HEK293 (cell line): ENCODE measurements at regions not wholly inside any gene's neighbourhood (a gene's known extent, or its start where the extent isn't known, plus 50 kb on each side); places are given as distances from the start of the nearest gene placed in this dataset.

ENCODE experiments used
- CTCF ChIA-PET: fragments of 350-600 bp; formaldehyde crosslinking; extraction: SDS; loops from one replicate; lab custom pipeline; 2021; ENCODE audit warnings: antibody characterized with exemption; lab: Yijun Ruan, JAX
- POLR2A ChIA-PET: fragments of 300-600 bp; formaldehyde crosslinking; extraction: SDS; loops from one replicate; lab custom pipeline; 2020; ENCODE audit warnings: antibody characterized with exemption, inconsistent platforms; lab: Yijun Ruan, JAX
- H3K27ac ChIP-seq: fragments of 200-500 bp; sonication (Bioruptor generic); 2 replicates; pipeline ENCODE4 v1.5.1; 2014; ENCODE audit warnings: low read depth, low read length, control low read depth, inconsistent platforms; ENCODE audit errors: extremely low read depth
- H3K36me3 ChIP-seq, 2 experiments: fragments of 200-500 bp in 1 of 2; sonication (Bioruptor generic) in 1 of 2; 1 replicate in 1 of 2; 2 replicates in 1 of 2; pipeline ENCODE4 v1.5.1; 2014 to 2017; ENCODE audit warnings: inconsistent platforms in 2 of 2, low read length in 2 of 2; ENCODE audit not compliant: control insufficient read depth in 2 of 2, insufficient read depth in 1 of 2
- H3K4me1 ChIP-seq: fragments of 200-500 bp; sonication (Bioruptor generic); 2 replicates; pipeline ENCODE4 v1.5.1; 2014; ENCODE audit warnings: mild to moderate bottlenecking, low read length, inconsistent platforms; ENCODE audit not compliant: control insufficient read depth, insufficient read depth
- H3K4me3 ChIP-seq: 2 replicates; pipeline ENCODE4 v1.5.1; 2011; ENCODE audit warnings: low read depth, mild to moderate bottlenecking, control low read depth, low read length, moderate library complexity
- H3K9me3 ChIP-seq: fragments of 200-500 bp; sonication (Bioruptor generic); 2 replicates; pipeline ENCODE4 v1.5.1; 2014; ENCODE audit warnings: low read depth, low read length, inconsistent platforms; ENCODE audit not compliant: control insufficient read depth, insufficient read depth
- ATF2 ChIP-seq: fragments of 450-650 bp; formaldehyde crosslinking; IDR thresholded peaks from 2 replicates; pipeline ENCODE4 v1.5.1; 2016; ENCODE audit warnings: missing biosample characterization, missing genetic modification characterization, low read depth
- GLIS2 ChIP-seq: fragments of 450-650 bp; formaldehyde crosslinking; IDR thresholded peaks from 2 replicates; pipeline ENCODE4 v1.5.1; 2016; ENCODE audit warnings: missing biosample characterization, missing genetic modification characterization
- HOXA7 ChIP-seq: sonication (generic); formaldehyde crosslinking; IDR thresholded peaks from 2 replicates; pipeline ENCODE4 v1.8.1; 2022; ENCODE audit warnings: missing genetic modification reagents, borderline replicate concordance
- KLF17 ChIP-seq: fragments of 450-650 bp; formaldehyde crosslinking; IDR thresholded peaks from 2 replicates; pipeline ENCODE4 v1.5.1; 2016; ENCODE audit warnings: missing biosample characterization, missing genetic modification characterization
- OSR2 ChIP-seq: fragments of 450-650 bp; formaldehyde crosslinking; IDR thresholded peaks from 2 replicates; pipeline ENCODE4 v1.5.1; 2016; ENCODE audit warnings: missing biosample characterization, missing genetic modification characterization
- PRDM1 ChIP-seq: fragments of 450-650 bp; formaldehyde crosslinking; IDR thresholded peaks from 2 replicates; pipeline ENCODE4; 2016; ENCODE audit warnings: missing biosample characterization, missing genetic modification characterization
- ZBTB17 ChIP-seq: fragments of 450-650 bp; formaldehyde crosslinking; IDR thresholded peaks from 2 replicates; pipeline ENCODE4 v1.5.1; 2016; ENCODE audit warnings: missing biosample characterization, missing genetic modification characterization
- ZBTB6 ChIP-seq: fragments of 450-650 bp; formaldehyde crosslinking; IDR thresholded peaks from 2 replicates; pipeline ENCODE4 v1.5.1; 2017; ENCODE audit warnings: missing biosample characterization, missing genetic modification characterization
- ZIC2 ChIP-seq: fragments of 450-650 bp; formaldehyde crosslinking; IDR thresholded peaks from 2 replicates; pipeline ENCODE4 v1.5.1; 2016; ENCODE audit warnings: missing biosample characterization, missing genetic modification characterization
- ZNF112 ChIP-seq: fragments of 450-650 bp; formaldehyde crosslinking; IDR thresholded peaks from 2 replicates; pipeline ENCODE4 v1.5.0; 2017; ENCODE audit warnings: missing biosample characterization, missing genetic modification characterization
- ZNF138 ChIP-seq: fragments of 450-650 bp; formaldehyde crosslinking; IDR thresholded peaks from 2 replicates; pipeline ENCODE4 v1.5.1; 2016; ENCODE audit warnings: missing biosample characterization, missing genetic modification characterization, borderline replicate concordance
- ZNF146 ChIP-seq: fragments of 450-650 bp; formaldehyde crosslinking; IDR thresholded peaks from 2 replicates; pipeline ENCODE4 v1.5.1; 2016; ENCODE audit warnings: missing biosample characterization, missing genetic modification characterization
- ZNF202 ChIP-seq: fragments of 450-650 bp; formaldehyde crosslinking; IDR thresholded peaks from 2 replicates; pipeline ENCODE4 v1.5.1; 2016; ENCODE audit warnings: missing biosample characterization, missing genetic modification characterization, borderline replicate concordance
- ZNF223 ChIP-seq: fragments of 450-650 bp; formaldehyde crosslinking; IDR thresholded peaks from 2 replicates; pipeline ENCODE4 v1.5.1; 2016; ENCODE audit warnings: missing biosample characterization, missing genetic modification characterization
- ZNF266 ChIP-seq: fragments of 450-650 bp; formaldehyde crosslinking; IDR thresholded peaks from 2 replicates; pipeline ENCODE4 v1.5.1; 2016; ENCODE audit warnings: missing biosample characterization, missing genetic modification characterization, low read depth
- ZNF324 ChIP-seq: fragments of 450-650 bp; formaldehyde crosslinking; IDR thresholded peaks from 2 replicates; pipeline ENCODE4 v1.5.1; 2016; ENCODE audit warnings: missing biosample characterization, missing genetic modification characterization
- ZNF335 ChIP-seq: fragments of 450-650 bp; formaldehyde crosslinking; conservative IDR thresholded peaks from 2 replicates; pipeline ENCODE4 v1.5.1; 2016; ENCODE audit warnings: missing biosample characterization, missing genetic modification characterization
- ZNF350 ChIP-seq: fragments of 450-650 bp; formaldehyde crosslinking; IDR thresholded peaks from 2 replicates; pipeline ENCODE4 v1.5.0; 2017; ENCODE audit warnings: missing biosample characterization, mild to moderate bottlenecking, missing genetic modification characterization
- ZNF521 ChIP-seq: fragments of 450-650 bp; formaldehyde crosslinking; IDR thresholded peaks from 2 replicates; pipeline ENCODE4 v1.5.1; 2017; ENCODE audit warnings: missing biosample characterization, mild to moderate bottlenecking, missing genetic modification characterization
- ZNF555 ChIP-seq: fragments of 450-650 bp; formaldehyde crosslinking; conservative IDR thresholded peaks from 2 replicates; pipeline ENCODE4 v1.5.1; 2017; ENCODE audit warnings: missing biosample characterization, mild to moderate bottlenecking, missing genetic modification characterization, inconsistent platforms
- ZNF580 ChIP-seq: fragments of 450-650 bp; formaldehyde crosslinking; IDR thresholded peaks from 2 replicates; pipeline ENCODE4 v1.5.1; 2016; ENCODE audit warnings: missing biosample characterization, missing genetic modification characterization
- ZNF585B ChIP-seq: fragments of 450-650 bp; formaldehyde crosslinking; IDR thresholded peaks from 2 replicates; pipeline ENCODE4 v1.5.1; 2016; ENCODE audit warnings: missing biosample characterization, missing genetic modification characterization
- ZNF626 ChIP-seq: fragments of 450-650 bp; sonication (Bioruptor Pico); formaldehyde crosslinking; IDR thresholded peaks from 2 replicates; pipeline ENCODE4 v1.5.1; 2018; ENCODE audit warnings: missing biosample characterization, missing genetic modification characterization, inconsistent platforms
- ZNF629 ChIP-seq: fragments of 450-650 bp; formaldehyde crosslinking; IDR thresholded peaks from 2 replicates; pipeline ENCODE4 v1.5.1; 2017; ENCODE audit warnings: missing biosample characterization, missing genetic modification characterization
- ZNF664 ChIP-seq: fragments of 450-650 bp; formaldehyde crosslinking; IDR thresholded peaks from 2 replicates; pipeline ENCODE4 v1.5.1; 2016; ENCODE audit warnings: missing biosample characterization, missing genetic modification characterization
- ZNF701 ChIP-seq: fragments of 450-650 bp; formaldehyde crosslinking; IDR thresholded peaks from 2 replicates; pipeline ENCODE4 v1.5.1; 2016; ENCODE audit warnings: missing biosample characterization, missing genetic modification characterization

- no peak for TF ChIP-seq ZBTB6 (tag by site-specific recombination)
- no peak for TF ChIP-seq ZNF555 (tag by site-specific recombination)
- no peak for TF ChIP-seq OSR2 (tag by site-specific recombination)
- no peak for TF ChIP-seq ZNF521
- TF ChIP-seq ZNF324 (tag by site-specific recombination) = no peak
- TF ChIP-seq ZNF202 = no peak
- TF ChIP-seq ZNF112 = no peak
- no peak for TF ChIP-seq ZNF146
- TF ChIP-seq ZNF629 (tag by site-specific recombination) = no peak
- TF ChIP-seq GLIS2 (tag by site-specific recombination) = peak; percentile 27; the same call in 1 of the 2 replicates
- TF ChIP-seq ZNF223 (tag by site-specific recombination) = 0 out of 2 replicates have a peak, but pooled peaks have one; percentile 19
- no peak for TF ChIP-seq ZNF585B (tag by site-specific recombination)
These were observed 266.8 kb downstream of the RHOU start (continued) for GRCh38 chr1:229002037-229002436.

GRCh38 chr1:229002451-229002960 is 267.2 kb downstream of the RHOU start:
- H3K36me3 ChIP-seq = no peaks in the 10 kb centered on the region
- no peaks in the 10 kb centered on the region for H3K9me3 ChIP-seq
- CTCF ChIA-PET = no interaction called here
- TF ChIP-seq ZNF664 (tag by site-specific recombination) = no peak
- TF ChIP-seq, all 188 proteins: peak for 0
- Histone ChIP-seq H3K27ac (no peak overlapping the region), H3K4me1 (0 out of 2 replicates have a peak, but pooled peaks cover 3% of the 10 kb centered on the region), H3K4me3 (no peak overlapping the region)
- POLR2A ChIA-PET = no interaction called here

- CTCF ChIA-PET = interaction anchor here (1.0 kb wide), 1 partner anchor 310 kb away, joined by 3 read pairs; no protein-coding TSS in a partner anchor
- Histone ChIP-seq H3K4me3 (no peak overlapping the region), H3K27ac (no peak overlapping the region), H3K36me3 (no peaks in the 10 kb centered on the region), H3K9me3 (no peaks in the 10 kb centered on the region), H3K4me1 (0 out of 2 replicates have a peak, but pooled peaks cover 3% of the 10 kb centered on the region)
- TF ChIP-seq OSR2 (tag by site-specific recombination) (no peak), ZBTB17 (tag by site-specific recombination) (no peak), ZIC2 (tag by site-specific recombination) (peak; percentile 27; the same call in 1 of the 2 replicates)
- POLR2A ChIA-PET = no interaction called here
These were observed 267.5 kb upstream of the RAB4A start for GRCh38 chr1:229003233-229004031.

GRCh38 chr1:229004066-229004833 is 266.7 kb upstream of the RAB4A start:
- Histone ChIP-seq H3K9me3 (no peaks in the 10 kb centered on the region), H3K4me1 (0 out of 2 replicates have a peak, but pooled peaks cover 3% of the 10 kb centered on the region), H3K4me3 (no peak overlapping the region), H3K36me3 (no peaks in the 10 kb centered on the region), H3K27ac (no peak overlapping the region)
- ChIA-PET POLR2A (no interaction called here), CTCF (interaction anchor here (1.0 kb wide), 1 partner anchor 310 kb away, joined by 3 read pairs; no protein-coding TSS in a partner anchor)
- TF ChIP-seq ZNF580 (tag by site-specific recombination) (no peak), ZNF335 (tag by site-specific recombination) (no peak), KLF17 (no peak), ZNF138 (no peak), ZNF350 (tag by site-specific recombination) (no peak), ZNF266 (tag by site-specific recombination) (no peak), HOXA7 (CRISPR knock-in tag) (no peak), PRDM1 (no peak), ATF2 (tag by site-specific recombination) (no peak), ZNF626 (tag by site-specific recombination) (no peak), ZNF701 (tag by site-specific recombination) (no peak)
